ENCODE measurements at regions not wholly inside any gene's neighbourhood (a gene's known extent, or its start where the extent isn't known, plus 50 kb on each side); places are given as distances from the start of the nearest gene placed in this dataset.

GRCh38 chr7:106339513-106340246 is 54.9 kb upstream of the NAMPT start:
- DNase-seq = no peak

DNA sequence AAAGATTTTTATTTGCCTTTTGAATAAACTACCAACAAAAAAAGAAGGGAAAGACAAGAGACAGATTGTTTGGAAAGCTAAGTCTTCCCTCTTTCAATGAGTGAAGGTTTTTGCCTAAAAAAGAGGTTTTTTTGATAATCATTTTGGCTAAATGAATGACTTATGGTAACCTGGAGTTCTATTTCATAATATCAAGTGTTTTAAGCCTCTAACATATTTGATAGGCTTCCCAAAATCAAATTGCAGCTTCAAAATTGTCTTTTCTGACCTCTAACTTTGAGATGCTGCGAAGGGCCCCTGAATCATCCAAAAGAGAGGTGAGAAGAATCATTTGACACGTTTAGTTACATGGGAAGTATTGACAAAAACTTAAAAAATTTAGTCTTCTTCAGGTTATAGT is 53.0 kb upstream of the NAMPT start:
- DNase-seq = no peak

GRCh38 chr7:106335814-106336213 is 51.0 kb upstream of the NAMPT start:
- no peak for DNase-seq
